ENCODE measurements at regions not wholly inside any gene's neighbourhood (a gene's known extent, or its start where the extent isn't known, plus 50 kb on each side); places are given as distances from the start of the nearest gene placed in this dataset.

- Histone ChIP-seq H3K23me2 (ENCODE audit: insufficient read length, low read depth, low read length, poor library complexity, severe bottlenecking) (no peaks in the 10 kb centered on the region), H3K14ac (ENCODE audit: insufficient read depth, low read length) (no peak overlapping the region), H3K79me1 (ENCODE audit: insufficient read depth, low read depth, low read length, poor library complexity, severe bottlenecking) (no peaks in the 10 kb centered on the region), H2BK20ac (ENCODE audit: low read depth, low read length, poor library complexity, severe bottlenecking) (no peak overlapping the region), H4K8ac (replicated peaks; ENCODE audit: insufficient read length, low read depth, low read length) (no peak overlapping the region), H3K9me3 (ENCODE audit: control insufficient read depth, low read depth, low read length) (no peaks in the 10 kb centered on the region), H3K4ac (ENCODE audit: low read depth, low read length) (no peak overlapping the region), H2BK15ac (ENCODE audit: low read depth, low read length) (no peak overlapping the region), H3T11ph (ENCODE audit: low read length) (no peak overlapping the region), H3K4me1 (ENCODE audit: insufficient read depth, low read length) (no peaks in the 10 kb centered on the region), H3K27ac (ENCODE audit: insufficient read length, low read depth, low read length) (no peak overlapping the region), H4K20me1 (ENCODE audit: control insufficient read depth, insufficient read depth, insufficient read length) (no peaks in the 10 kb centered on the region), H2BK12ac (ENCODE audit: insufficient read length, low read depth, low read length) (no peak overlapping the region), H2AK5ac (ENCODE audit: insufficient read length, low read length) (no peak overlapping the region), H3K9ac (ENCODE audit: extremely low read depth, insufficient read length, low read length) (no peak overlapping the region), H3K18ac (ENCODE audit: insufficient read length, low read depth, low read length) (no peak overlapping the region), H2AFZ (ENCODE audit: low read length) (no peak overlapping the region), H4K91ac (ENCODE audit: insufficient read length, low read depth, low read length) (no peak overlapping the region), H3K4me2 (ENCODE audit: insufficient read depth, insufficient read length, low read length) (no peak overlapping the region), H2BK120ac (ENCODE audit: low read depth, low read length, poor library complexity, severe bottlenecking) (no peak overlapping the region), H4K5ac (ENCODE audit: insufficient read length, low read depth, low read length) (no peak overlapping the region), H3K27me3 (ENCODE audit: insufficient read depth, low read length) (no peaks in the 10 kb centered on the region), H2BK5ac (ENCODE audit: insufficient read length, low read length) (no peak overlapping the region), H3K79me2 (ENCODE audit: insufficient read depth, low read length) (no peaks in the 10 kb centered on the region), H3K23ac (ENCODE audit: insufficient read length, low read depth, low read length) (no peak overlapping the region), H3K56ac (ENCODE audit: insufficient read length, low read depth, low read length) (no peak overlapping the region)
- Mint-ChIP-seq H3K9me3 (0 out of 5 replicates have a peak, but pooled peaks cover 0 to 2% of the 10 kb centered on the region in 2 experiments), H3K4me3 (no peak overlapping the region), H3K36me3 (ENCODE audit: insufficient read depth in 1 of 3, low read depth in 3 of 3) (no peaks in the 10 kb centered on the region), H3K27ac (no peak overlapping the region), H3K27me3 (ENCODE audit: low read depth) (no peaks in the 10 kb centered on the region), H3K4me1 (peaks cover 0 to 2% of the 10 kb centered on the region in 2 experiments; a peak in 1 of 4 replicates)
- WGBS (ENCODE audit: extremely low coverage, insufficient read length, low lambda C conversion rate) = no CpG with 5 or more reads among the region's 3 CpGs
- TF ChIP-seq CTCF (conservative IDR thresholded peaks at IDR 0.05) = no peak
- no peak for DNase-seq
Measured at GRCh38 chr2:16156411-16156810, 216.1 kb downstream of the MYCN start.

Data from H9 (cell line).